Duodenal mucosa (tissue), 2 donors: ENCODE measurements at regions not wholly inside any gene's neighbourhood (a gene's known extent, or its start where the extent isn't known, plus 50 kb on each side); places are given as distances from the start of the nearest gene placed in this dataset.

Experiments
- H3K27ac ChIP-seq: one replicate; pipeline ENCODE4 v1.7.0; 2013; ENCODE audit warnings: low read depth, low read length
- H3K27me3 ChIP-seq, 2 donors: one replicate each; pipeline ENCODE4 v1.7.0; 2013; ENCODE audit warnings: low read length in 2 of 2, control low read depth in 1 of 2; ENCODE audit not compliant: insufficient read depth in 2 of 2, control insufficient read depth in 1 of 2
- H3K36me3 ChIP-seq, 2 donors: one replicate each; pipeline ENCODE4 v1.7.0; 2013; ENCODE audit warnings: low read length in 2 of 2, control low read depth in 1 of 2; ENCODE audit not compliant: insufficient read depth in 2 of 2, control insufficient read depth in 1 of 2
- H3K4me1 ChIP-seq, 2 donors: one replicate each; pipeline ENCODE4 v1.7.0; 2013; ENCODE audit warnings: low read length in 2 of 2, control low read depth in 1 of 2; ENCODE audit not compliant: insufficient read depth in 2 of 2, control insufficient read depth in 1 of 2
- H3K4me3 ChIP-seq, 2 donors: one replicate each; pipeline ENCODE4 v1.7.0; 2013; ENCODE audit warnings: low read length in 2 of 2, low read depth in 1 of 2
- H3K9ac ChIP-seq, 2 donors: one replicate each; pipeline ENCODE4 v1.7.0; 2013; ENCODE audit warnings: low read length in 2 of 2, low read depth in 1 of 2
- H3K9me3 ChIP-seq, 2 donors: one replicate each; pipeline ENCODE4 v1.7.0; 2013; ENCODE audit warnings: low read length in 2 of 2, control low read depth in 1 of 2; ENCODE audit not compliant: control insufficient read depth in 1 of 2

DNA sequence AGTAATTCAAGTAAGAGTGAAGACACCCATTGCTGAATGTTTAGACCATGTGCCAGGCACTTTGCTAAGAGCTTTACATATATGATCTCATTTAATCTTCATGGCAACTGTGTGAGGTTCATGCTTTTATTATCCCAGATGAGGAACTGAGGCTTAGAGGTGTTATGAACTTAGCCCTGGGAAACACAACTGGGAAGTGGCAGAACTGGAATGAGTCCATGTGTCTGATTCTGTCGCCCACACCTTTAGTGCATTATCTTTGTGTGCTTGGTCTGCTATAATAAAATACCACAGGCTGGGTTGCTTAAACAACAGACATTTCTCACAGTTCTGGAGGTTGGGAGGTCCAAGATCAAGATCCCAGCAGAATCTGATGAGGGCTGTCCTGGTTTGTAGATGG lies 108.7 kb upstream of the PLET1 start:
- Histone ChIP-seq H3K4me1 (no peaks in the 10 kb centered on the region), H3K36me3 (no peaks in the 10 kb centered on the region), H3K27ac (no peak overlapping the region), H3K27me3 (no peaks in the 10 kb centered on the region), H3K9me3 (no peaks in the 10 kb centered on the region), H3K9ac (no peak overlapping the region), H3K4me3 (no peak overlapping the region)

- no peak overlapping the region for H3K27ac ChIP-seq
These were observed 109.3 kb upstream of the PLET1 start for GRCh38 chr11:112369916-112370315.

GRCh38 chr11:112374486-112375140 lies 114.0 kb upstream of the PLET1 start:
- Histone ChIP-seq H3K9ac (no peak overlapping the region), H3K4me3 (no peak overlapping the region), H3K27me3 (no peaks in the 10 kb centered on the region), H3K4me1 (no peaks in the 10 kb centered on the region), H3K9me3 (no peaks in the 10 kb centered on the region), H3K36me3 (no peaks in the 10 kb centered on the region), H3K27ac (no peak overlapping the region)

More at GRCh38 chr11:112369916-112370315, 109.3 kb upstream of the PLET1 start:
- no peaks in the 10 kb centered on the region for H3K9me3 ChIP-seq
- H3K4me3 ChIP-seq, result no peak overlapping the region
- no peak overlapping the region for H3K9ac ChIP-seq
- H3K36me3 ChIP-seq, result no peaks in the 10 kb centered on the region
- no peaks in the 10 kb centered on the region for H3K27me3 ChIP-seq
- no peaks in the 10 kb centered on the region for H3K4me1 ChIP-seq

DNA sequence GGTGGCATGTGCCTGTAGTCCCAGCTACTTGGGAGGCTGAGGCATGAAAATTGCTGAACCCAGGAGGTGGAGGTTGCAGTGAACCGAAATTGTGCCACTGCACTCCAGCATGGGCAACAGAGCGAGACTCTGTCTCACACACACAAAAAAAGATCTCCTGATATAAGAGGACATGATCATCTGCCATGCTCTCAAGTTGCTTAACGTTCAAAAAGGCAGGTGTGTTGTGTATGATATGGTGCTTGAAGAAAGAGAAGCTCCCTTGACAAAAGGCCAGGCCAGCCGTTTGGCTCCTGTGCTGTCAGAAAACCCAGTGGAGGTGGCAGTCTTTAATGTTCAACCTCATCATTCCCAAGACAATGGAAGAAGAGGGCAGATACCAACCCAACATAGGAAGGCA lies 117.3 kb upstream of the PLET1 start:
- Histone ChIP-seq H3K4me1 (no peaks in the 10 kb centered on the region), H3K27ac (no peak overlapping the region), H3K36me3 (no peaks in the 10 kb centered on the region), H3K9me3 (no peaks in the 10 kb centered on the region), H3K9ac (no peak overlapping the region), H3K4me3 (no peak overlapping the region), H3K27me3 (no peaks in the 10 kb centered on the region)

DNA sequence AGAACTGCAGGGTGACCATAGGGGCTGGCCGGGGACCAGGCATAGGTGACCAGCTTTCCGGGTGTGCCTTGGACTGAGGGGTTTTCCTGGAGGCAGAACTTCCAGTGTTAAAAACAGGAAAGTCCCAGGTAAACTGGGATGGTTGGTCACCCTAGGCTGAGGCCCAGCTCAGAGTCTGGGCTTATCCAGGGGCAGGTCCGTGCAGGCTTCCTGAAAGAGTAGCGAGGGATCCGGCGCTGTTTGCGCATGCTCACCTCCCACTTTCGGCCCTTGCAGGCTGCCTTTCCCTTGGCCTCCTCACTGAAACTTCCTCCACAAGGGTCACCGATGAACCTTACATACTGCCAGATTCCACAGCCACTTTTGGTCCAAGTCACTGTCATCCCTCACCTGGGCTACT lies 119.8 kb upstream of the PLET1 start:
- no peak overlapping the region for H3K4me3 ChIP-seq
- H3K9me3 ChIP-seq, result no peaks in the 10 kb centered on the region
- no peaks in the 10 kb centered on the region for H3K27me3 ChIP-seq
- H3K36me3 ChIP-seq, result no peaks in the 10 kb centered on the region
- no peaks in the 10 kb centered on the region for H3K4me1 ChIP-seq
- no peak overlapping the region for H3K9ac ChIP-seq
- H3K27ac ChIP-seq, result no peak overlapping the region

DNA sequence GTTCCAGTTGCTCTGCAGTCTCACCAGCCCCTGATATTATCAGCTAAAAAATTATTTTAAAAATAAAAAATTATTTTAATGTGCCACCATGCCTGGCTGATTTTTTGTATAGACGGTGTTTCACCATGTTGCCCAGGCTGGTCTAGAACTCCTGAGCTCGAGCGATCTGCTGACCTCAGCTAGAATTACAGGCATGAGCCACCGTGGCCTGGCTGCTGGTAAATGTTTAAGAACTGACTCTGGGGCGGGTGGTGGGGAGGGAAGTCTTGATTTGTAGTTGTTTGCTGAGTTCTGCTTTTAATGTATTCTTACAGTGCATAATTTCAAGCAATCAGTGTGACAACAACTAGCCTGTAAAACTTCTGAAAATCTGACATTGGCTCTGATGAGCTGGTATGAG lies 120.9 kb upstream of the PLET1 start:
- Histone ChIP-seq H3K27ac (no peak overlapping the region), H3K9ac (no peak overlapping the region), H3K27me3 (no peaks in the 10 kb centered on the region), H3K4me1 (no peaks in the 10 kb centered on the region), H3K9me3 (no peaks in the 10 kb centered on the region), H3K36me3 (no peaks in the 10 kb centered on the region), H3K4me3 (no peak overlapping the region)

- no peak overlapping the region for H3K27ac ChIP-seq
- H3K36me3 ChIP-seq, result no peaks in the 10 kb centered on the region
- no peaks in the 10 kb centered on the region for H3K9me3 ChIP-seq
- no peak overlapping the region for H3K4me3 ChIP-seq
- H3K4me1 ChIP-seq, result no peaks in the 10 kb centered on the region
- no peak overlapping the region for H3K9ac ChIP-seq
- no peaks in the 10 kb centered on the region for H3K27me3 ChIP-seq
These were observed 121.9 kb upstream of the PLET1 start for GRCh38 chr11:112382561-112382960.

GRCh38 chr11:112388496-112388895 lies 127.8 kb upstream of the PLET1 start:
- H3K9ac ChIP-seq, result no peak overlapping the region

DNA sequence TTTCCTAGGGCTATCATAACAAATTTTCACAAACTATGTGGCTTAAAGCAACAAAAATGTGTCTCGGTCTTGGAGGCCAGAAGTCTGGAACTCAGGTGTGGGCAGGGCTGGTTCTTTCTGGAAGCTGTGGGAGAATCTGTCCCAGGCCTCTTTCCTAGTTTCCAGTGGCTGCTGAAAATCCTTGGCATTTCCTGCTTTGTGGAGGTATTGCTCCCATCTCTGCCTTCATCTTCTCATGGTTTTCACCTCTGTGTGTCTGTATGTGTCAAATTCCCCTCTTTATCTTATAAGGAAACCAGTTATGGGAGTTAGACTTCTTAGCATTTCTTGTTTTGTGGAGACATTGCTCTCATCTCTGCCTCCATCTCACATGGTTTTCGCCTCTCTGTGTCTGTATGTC lies 130.4 kb upstream of the PLET1 start:
- H3K4me1 ChIP-seq, result no peaks in the 10 kb centered on the region
- no peak overlapping the region for H3K4me3 ChIP-seq
- H3K9me3 ChIP-seq, result no peaks in the 10 kb centered on the region
- H3K27me3 ChIP-seq, result no peaks in the 10 kb centered on the region
- H3K27ac ChIP-seq, result no peak overlapping the region
- no peaks in the 10 kb centered on the region for H3K36me3 ChIP-seq
- no peak overlapping the region for H3K9ac ChIP-seq

More at GRCh38 chr11:112388496-112388895, 127.8 kb upstream of the PLET1 start:
- no peak overlapping the region for H3K4me3 ChIP-seq
- H3K27me3 ChIP-seq, result no peaks in the 10 kb centered on the region
- H3K27ac ChIP-seq, result no peak overlapping the region
- H3K9me3 ChIP-seq, result no peaks in the 10 kb centered on the region
- no peaks in the 10 kb centered on the region for H3K36me3 ChIP-seq
- H3K4me1 ChIP-seq, result no peaks in the 10 kb centered on the region

DNA sequence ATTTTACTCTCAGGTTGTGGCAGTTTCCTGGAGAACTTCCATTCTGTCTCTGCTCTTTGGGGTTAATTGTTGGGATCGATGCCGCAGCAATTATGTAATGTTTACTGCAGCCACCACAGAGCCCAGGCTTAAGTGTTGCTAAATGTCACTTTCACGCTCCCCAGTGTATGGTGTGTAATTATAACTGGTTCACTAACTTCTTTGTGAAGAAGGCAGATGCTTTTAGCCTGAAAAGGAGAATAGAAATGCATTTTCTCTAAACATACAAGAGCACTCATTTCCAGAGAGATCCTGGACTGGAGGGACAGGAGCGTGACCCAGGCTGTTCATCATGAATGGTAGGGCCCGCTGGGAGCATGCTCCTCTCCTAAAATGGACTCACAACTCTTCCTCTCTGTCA lies 132.2 kb upstream of the PLET1 start:
- Histone ChIP-seq H3K4me3 (no peak overlapping the region), H3K27ac (no peak overlapping the region), H3K36me3 (no peaks in the 10 kb centered on the region), H3K9ac (no peak overlapping the region), H3K27me3 (no peaks in the 10 kb centered on the region), H3K9me3 (no peaks in the 10 kb centered on the region), H3K4me1 (no peaks in the 10 kb centered on the region)

DNA sequence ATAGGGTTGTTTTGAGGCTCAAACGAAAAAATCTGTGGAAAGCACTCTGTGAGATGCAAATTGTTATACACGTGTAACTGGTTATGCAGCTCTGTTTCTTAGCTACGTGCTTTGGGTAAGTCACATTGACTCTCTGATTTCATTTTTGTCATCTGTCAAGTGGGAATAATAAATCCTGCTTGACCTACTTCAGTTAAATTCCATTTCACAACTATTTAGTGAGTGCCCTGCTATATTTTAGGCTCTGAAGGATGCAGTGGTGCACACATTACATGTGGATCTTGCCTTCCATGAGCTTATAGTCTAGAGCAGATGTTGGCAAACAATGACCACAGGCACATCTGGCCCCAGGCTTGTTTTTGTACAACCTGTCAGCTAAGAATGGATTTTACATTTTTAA lies 133.6 kb upstream of the PLET1 start:
- Histone ChIP-seq H3K36me3 (no peaks in the 10 kb centered on the region), H3K4me3 (no peak overlapping the region), H3K9ac (no peak overlapping the region), H3K4me1 (no peaks in the 10 kb centered on the region), H3K27ac (no peak overlapping the region), H3K27me3 (no peaks in the 10 kb centered on the region), H3K9me3 (no peaks in the 10 kb centered on the region)
